ENCODE measurements at regions not wholly inside any gene's neighbourhood (a gene's known extent, or its start where the extent isn't known, plus 50 kb on each side); places are given as distances from the start of the nearest gene placed in this dataset.

DNA sequence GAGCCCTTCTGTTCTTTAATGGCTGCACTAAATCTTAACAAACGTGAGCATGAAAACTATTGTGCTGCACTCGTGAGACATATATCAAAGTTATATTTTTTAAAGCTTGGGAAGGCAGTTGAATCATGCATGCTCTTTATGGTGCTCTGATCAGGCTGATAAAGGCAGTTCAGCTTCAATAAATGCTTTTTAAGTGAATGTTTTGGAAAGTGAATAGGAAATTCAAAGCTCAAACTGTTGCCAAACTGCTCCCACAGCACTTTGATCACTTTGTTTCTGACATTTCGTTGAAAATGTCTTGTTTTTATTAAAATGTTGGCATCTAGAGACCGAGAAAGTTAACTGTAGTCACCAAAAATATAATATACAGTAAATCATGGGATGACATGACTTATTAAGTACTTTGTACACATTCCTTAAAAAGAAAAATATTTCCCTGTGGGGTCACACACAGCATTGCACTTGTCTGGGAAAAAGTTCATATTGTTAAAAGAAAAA, 625.7 kb upstream of the PCDH9 start:
- ChIA-PET POLR2A (ENCODE audit: partially characterized antibody) (no interaction called here), CTCF (ENCODE audit: partially characterized antibody) (interaction anchor here (1.4 kb wide), 1 partner anchor 15 kb away, joined by 3 read pairs; no protein-coding TSS in a partner anchor)
- no peak overlapping the region for H3K4me3 ChIP-seq (ENCODE audit: extremely low read depth in 1 of 4, insufficient read depth in 2 of 4, low read depth in 3 of 4, low read length in 4 of 4)
- no peak overlapping the region for H3K23ac ChIP-seq (ENCODE audit: insufficient read length)
- no peak for DNase-seq (ENCODE audit: low read depth in 1 of 2, low spot score in 2 of 2)
- no peak overlapping the region for H2BK15ac ChIP-seq (ENCODE audit: low read length)
- no peaks in the 10 kb centered on the region for H3K79me1 ChIP-seq (ENCODE audit: low read depth, low read length)
- no peak overlapping the region for H3K18ac ChIP-seq (ENCODE audit: extremely low read depth, low read length)
- no peaks in the 10 kb centered on the region for H4K20me1 ChIP-seq (replicated peaks in 1 of 2; ENCODE audit: control insufficient read depth in 1 of 2, insufficient read depth in 2 of 2, low read length in 2 of 2)
- no peak overlapping the region for H3K9ac ChIP-seq (replicated peaks in 1 of 4; ENCODE audit: extremely low read depth in 1 of 4, low read depth in 3 of 4, low read length in 3 of 4)
- H3K79me2 ChIP-seq (ENCODE audit: control insufficient read depth in 1 of 2, insufficient read depth in 2 of 2, low read length in 2 of 2) = no peaks in the 10 kb centered on the region
- H2BK5ac ChIP-seq (ENCODE audit: low read depth, low read length) = no peak overlapping the region
- WGBS, 2 experiments (ENCODE audit: extremely low coverage in 1 of 2, insufficient coverage in 1 of 2, insufficient read length in 1 of 2, insufficient replicate concordance in 2 of 2, low coverage in 1 of 2, low lambda C conversion rate in 2 of 2, missing lambda C conversion rate in 1 of 2) = 87% methylated on average over 4 of the region's 4 CpGs; no CpG with 5 or more reads in 1 of the 2 experiments
- no peaks in the 10 kb centered on the region for H3K9me3 ChIP-seq (ENCODE audit: insufficient read depth in 2 of 2, low read depth in 1 of 2, low read length in 1 of 2)
- no peak overlapping the region for H4K8ac ChIP-seq (ENCODE audit: extremely low read depth, insufficient read depth, low read length)
- H2AK5ac ChIP-seq (ENCODE audit: low read depth, low read length) = no peak overlapping the region
- H2BK12ac ChIP-seq (ENCODE audit: low read depth, low read length) = no peak overlapping the region
- no peak overlapping the region for H3K27ac ChIP-seq (ENCODE audit: low read depth, low read length)
- no peaks in the 10 kb centered on the region for H3K36me3 ChIP-seq (ENCODE audit: control insufficient read depth in 2 of 4, insufficient read depth in 4 of 4, low read length in 3 of 4)
- H3K27me3 ChIP-seq (replicated peaks in 1 of 4; ENCODE audit: control insufficient read depth in 3 of 4, extremely low read depth in 1 of 4, insufficient read depth in 3 of 4, low read length in 3 of 4) = no peaks in the 10 kb centered on the region
- H3K4me2 ChIP-seq (ENCODE audit: insufficient read depth in 1 of 2, low read depth in 2 of 2, low read length in 2 of 2) = no peak overlapping the region
- peaks cover 2 to 3% (median 2%) of the 10 kb centered on the region in 4 experiments; a peak in 5 of 7 replicates for H3K4me1 ChIP-seq (replicated peaks in 1 of 4; ENCODE audit: control insufficient read depth in 3 of 4, insufficient read depth in 4 of 4, low read length in 3 of 4)
- no peak overlapping the region for H2BK20ac ChIP-seq (ENCODE audit: low read length)
- no peak overlapping the region for H4K5ac ChIP-seq (ENCODE audit: insufficient read length, low read depth, low read length)
- no peak overlapping the region for H2BK120ac ChIP-seq (replicated peaks; ENCODE audit: low read depth, low read length)
- FAIRE-seq = no peak
- H2AFZ ChIP-seq (ENCODE audit: low read length) = 0 out of 2 replicates have a peak overlapping the region, but pooled peaks have one; percentile 2
- H3K4ac ChIP-seq (replicated peaks; ENCODE audit: insufficient read length, low read depth, low read length) = no peak overlapping the region
- no peak overlapping the region for H4K91ac ChIP-seq (replicated peaks; ENCODE audit: insufficient read length, low read length)
- H3K56ac ChIP-seq (replicated peaks; ENCODE audit: insufficient read length, low read depth, low read length) = no peak overlapping the region
- no peaks in the 10 kb centered on the region for H3K23me2 ChIP-seq (ENCODE audit: low read depth, low read length)
- no peak overlapping the region for H3K14ac ChIP-seq (ENCODE audit: insufficient read length)

Data from H1 (cell line).